ENCODE measurements at regions not wholly inside any gene's neighbourhood (a gene's known extent, or its start where the extent isn't known, plus 50 kb on each side); places are given as distances from the start of the nearest gene placed in this dataset.

DNA sequence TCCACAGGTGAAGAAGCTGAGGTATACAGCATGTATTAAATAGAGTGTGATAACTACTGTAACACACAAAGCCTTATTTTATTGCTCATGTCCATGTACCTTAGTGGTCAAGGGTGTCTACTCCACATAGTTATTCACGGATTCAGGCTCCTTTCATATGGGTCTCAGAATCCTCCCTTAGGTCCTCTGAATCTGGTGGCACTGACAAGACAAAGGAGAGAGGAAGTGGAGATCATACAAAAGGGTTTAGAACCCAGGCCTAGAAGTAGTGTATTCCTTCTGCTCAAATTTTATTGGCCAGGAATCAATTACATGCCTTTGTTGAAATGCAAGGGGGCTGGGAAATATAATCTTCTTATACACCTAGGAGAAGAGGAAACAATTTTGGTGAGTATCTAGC lies 164.6 kb downstream of the PTEN start:
- H3K4me3 ChIP-seq (ENCODE audit: insufficient read depth, low read length, poor library complexity, severe bottlenecking): no peak overlapping the region
- H3K4me2 ChIP-seq (ENCODE audit: low read depth, low read length, poor library complexity, severe bottlenecking): peak overlapping the region; percentile 49
- H3K9me2 ChIP-seq (replicated peaks; ENCODE audit: insufficient read depth, low read length): no peaks in the 10 kb centered on the region
- H3K9me3 ChIP-seq (ENCODE audit: insufficient read depth, low read length): no peaks in the 10 kb centered on the region
- peak overlapping the region; percentile 38; the same call in 1 of the 2 replicates for H3K9ac ChIP-seq (ENCODE audit: low read length)
- TF ChIP-seq, protein P1, sequence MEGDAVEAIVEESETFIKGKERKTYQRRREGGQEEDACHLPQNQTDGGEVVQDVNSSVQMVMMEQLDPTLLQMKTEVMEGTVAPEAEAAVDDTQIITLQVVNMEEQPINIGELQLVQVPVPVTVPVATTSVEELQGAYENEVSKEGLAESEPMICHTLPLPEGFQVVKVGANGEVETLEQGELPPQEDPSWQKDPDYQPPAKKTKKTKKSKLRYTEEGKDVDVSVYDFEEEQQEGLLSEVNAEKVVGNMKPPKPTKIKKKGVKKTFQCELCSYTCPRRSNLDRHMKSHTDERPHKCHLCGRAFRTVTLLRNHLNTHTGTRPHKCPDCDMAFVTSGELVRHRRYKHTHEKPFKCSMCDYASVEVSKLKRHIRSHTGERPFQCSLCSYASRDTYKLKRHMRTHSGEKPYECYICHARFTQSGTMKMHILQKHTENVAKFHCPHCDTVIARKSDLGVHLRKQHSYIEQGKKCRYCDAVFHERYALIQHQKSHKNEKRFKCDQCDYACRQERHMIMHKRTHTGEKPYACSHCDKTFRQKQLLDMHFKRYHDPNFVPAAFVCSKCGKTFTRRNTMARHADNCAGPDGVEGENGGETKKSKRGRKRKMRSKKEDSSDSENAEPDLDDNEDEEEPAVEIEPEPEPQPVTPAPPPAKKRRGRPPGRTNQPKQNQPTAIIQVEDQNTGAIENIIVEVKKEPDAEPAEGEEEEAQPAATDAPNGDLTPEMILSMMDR (IDR thresholded peaks at IDR 0.05; ENCODE audit: insufficient read depth, low read length, poor library complexity, severe bottlenecking): no peak
- TF ChIP-seq EZH2phosphoT487 (conservative IDR thresholded peaks at IDR 0.05; ENCODE audit: low read length): no peak
- H3K27ac ChIP-seq (ENCODE audit: low read depth, low read length): peak overlapping the region; percentile 63
- peak overlapping the region; percentile 86 for H2AFZ ChIP-seq (ENCODE audit: low read depth, low read length, severe bottlenecking)
- no peaks in the 10 kb centered on the region; the same call in 1 of the 2 replicates for H3F3A ChIP-seq (ENCODE audit: insufficient read depth)
- no peaks in the 10 kb centered on the region for H3K27me3 ChIP-seq (ENCODE audit: low read length)
- H3K36me3 ChIP-seq (ENCODE audit: low read length): no peaks in the 10 kb centered on the region
- no peaks in the 10 kb centered on the region for H3K79me2 ChIP-seq (ENCODE audit: insufficient read depth, low read length)
- no peaks in the 10 kb centered on the region for H4K20me1 ChIP-seq (ENCODE audit: low read depth, low read length)

DNA sequence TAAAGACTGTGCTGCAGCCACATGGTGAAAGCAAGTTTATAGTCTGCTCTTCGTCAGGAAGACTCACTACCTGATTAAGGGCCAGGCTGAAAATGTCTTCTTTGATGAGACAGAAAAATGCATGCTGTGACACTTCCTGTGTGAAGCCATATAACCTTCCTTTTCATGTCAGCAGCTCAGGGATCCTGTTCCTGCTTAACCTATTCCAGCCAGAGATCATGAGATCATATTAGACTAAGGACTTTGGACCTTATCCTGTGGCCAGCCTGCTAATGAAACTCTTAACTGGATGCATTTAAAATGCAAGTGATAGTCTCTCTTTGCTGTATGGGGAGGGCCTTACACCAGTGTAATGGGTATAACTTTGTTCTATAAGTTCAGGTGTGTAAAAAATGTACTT lies 165.2 kb downstream of the PTEN start:
- TF ChIP-seq, protein P1 (IDR thresholded peaks at IDR 0.05; ENCODE audit: insufficient read depth, low read length, poor library complexity, severe bottlenecking): no peak
- TF ChIP-seq EZH2phosphoT487 (conservative IDR thresholded peaks at IDR 0.05; ENCODE audit: low read length): no peak
- H3K4me2 ChIP-seq (ENCODE audit: low read depth, low read length, poor library complexity, severe bottlenecking): no peak overlapping the region

DNA sequence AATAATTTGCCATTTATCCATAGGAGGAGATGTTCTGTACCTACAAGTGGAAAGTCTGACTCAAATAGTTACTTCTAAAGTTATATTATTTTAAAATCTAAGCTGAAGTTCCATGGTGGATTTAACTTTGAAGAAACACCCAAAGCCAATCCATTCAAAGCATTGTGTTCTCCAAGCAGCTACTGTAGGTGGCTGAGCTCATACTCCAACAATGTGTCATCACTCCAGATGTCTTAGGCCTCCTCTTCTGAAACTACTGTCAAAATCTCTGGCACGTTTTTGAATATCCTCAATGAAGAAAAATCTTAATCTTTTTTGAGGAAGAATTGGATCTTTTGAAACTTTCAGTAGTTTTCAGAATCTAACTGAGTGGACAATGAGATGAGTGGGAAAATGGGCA lies 169.1 kb downstream of the PTEN start:
- H3K27ac ChIP-seq (ENCODE audit: low read depth, low read length): no peak overlapping the region
- no peak overlapping the region for H3K4me2 ChIP-seq (ENCODE audit: low read depth, low read length, poor library complexity, severe bottlenecking)
- no peak overlapping the region for H2AFZ ChIP-seq (ENCODE audit: low read depth, low read length, severe bottlenecking)
- no peaks in the 10 kb centered on the region for H4K20me1 ChIP-seq (ENCODE audit: low read depth, low read length)
- no peaks in the 10 kb centered on the region for H3K36me3 ChIP-seq (ENCODE audit: low read length)
- no peaks in the 10 kb centered on the region for H3K27me3 ChIP-seq (ENCODE audit: low read length)
- H3K79me2 ChIP-seq (ENCODE audit: insufficient read depth, low read length): no peaks in the 10 kb centered on the region
- no peak for TF ChIP-seq EZH2phosphoT487 (conservative IDR thresholded peaks at IDR 0.05; ENCODE audit: low read length)
- TF ChIP-seq, protein P1 (IDR thresholded peaks at IDR 0.05; ENCODE audit: insufficient read depth, low read length, poor library complexity, severe bottlenecking): no peak
- H3K9ac ChIP-seq (ENCODE audit: low read length): no peak overlapping the region
- no peak overlapping the region for H3K4me3 ChIP-seq (ENCODE audit: insufficient read depth, low read length, poor library complexity, severe bottlenecking)
- H3F3A ChIP-seq (ENCODE audit: insufficient read depth): no peaks in the 10 kb centered on the region
- H3K9me3 ChIP-seq (ENCODE audit: insufficient read depth, low read length): no peaks in the 10 kb centered on the region
- H3K9me2 ChIP-seq (replicated peaks; ENCODE audit: insufficient read depth, low read length): no peaks in the 10 kb centered on the region

More for the DNA sequence above, 165.2 kb downstream of the PTEN start:
- Histone ChIP-seq H3K79me2 (ENCODE audit: insufficient read depth, low read length) (no peaks in the 10 kb centered on the region), H3K9me3 (ENCODE audit: insufficient read depth, low read length) (no peaks in the 10 kb centered on the region), H2AFZ (ENCODE audit: low read depth, low read length, severe bottlenecking) (peak overlapping the region; percentile 42), H3F3A (ENCODE audit: insufficient read depth) (no peaks in the 10 kb centered on the region; the same call in 1 of the 2 replicates), H3K27me3 (ENCODE audit: low read length) (no peaks in the 10 kb centered on the region), H3K27ac (ENCODE audit: low read depth, low read length) (peak overlapping the region; percentile 63; the same call in 1 of the 2 replicates), H3K9me2 (replicated peaks; ENCODE audit: insufficient read depth, low read length) (no peaks in the 10 kb centered on the region), H3K9ac (ENCODE audit: low read length) (no peak overlapping the region), H3K4me3 (ENCODE audit: insufficient read depth, low read length, poor library complexity, severe bottlenecking) (no peak overlapping the region), H3K36me3 (ENCODE audit: low read length) (no peaks in the 10 kb centered on the region), H4K20me1 (ENCODE audit: low read depth, low read length) (no peaks in the 10 kb centered on the region)

All from SU-DHL-6 (cell line).